NB4 (cell line): ENCODE measurements at regions not wholly inside any gene's neighbourhood (a gene's known extent, or its start where the extent isn't known, plus 50 kb on each side); places are given as distances from the start of the nearest gene placed in this dataset.

Experiments used
- POLR2A ChIP-seq: IDR thresholded peaks from 2 replicates; pipeline ENCODE4 v1.6.1; 2011; ENCODE audit warnings: mild to moderate bottlenecking; ENCODE audit not compliant: insufficient read length; ENCODE audit errors: extremely low read depth
- TF ChIP-seq, protein P1 (sequence below): IDR thresholded peaks from one replicate; pipeline ENCODE4 v1.5.1; 2012; ENCODE audit warnings: low read depth, low read length

DNA sequence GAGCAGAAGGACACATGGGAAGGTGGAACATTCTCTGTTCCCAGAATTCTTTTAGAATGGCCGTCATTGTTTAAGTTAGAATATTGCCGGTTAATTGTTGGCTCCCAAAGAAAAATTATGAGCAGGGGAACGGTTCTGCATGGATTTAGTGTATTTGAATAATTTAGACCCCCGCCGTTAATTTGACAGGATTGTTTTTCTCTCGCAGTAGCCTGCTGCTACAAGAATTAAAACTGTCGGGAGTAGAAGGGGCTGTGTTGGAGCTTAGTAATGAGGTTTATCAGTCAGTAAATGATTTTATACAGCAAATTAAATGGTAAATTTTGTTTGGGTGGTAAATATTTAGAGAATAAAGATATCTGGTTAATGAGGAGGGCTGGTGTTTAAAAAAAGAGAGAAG lies 431.2 kb upstream of the DYNLRB2 start:
- TF ChIP-seq, protein P1, sequence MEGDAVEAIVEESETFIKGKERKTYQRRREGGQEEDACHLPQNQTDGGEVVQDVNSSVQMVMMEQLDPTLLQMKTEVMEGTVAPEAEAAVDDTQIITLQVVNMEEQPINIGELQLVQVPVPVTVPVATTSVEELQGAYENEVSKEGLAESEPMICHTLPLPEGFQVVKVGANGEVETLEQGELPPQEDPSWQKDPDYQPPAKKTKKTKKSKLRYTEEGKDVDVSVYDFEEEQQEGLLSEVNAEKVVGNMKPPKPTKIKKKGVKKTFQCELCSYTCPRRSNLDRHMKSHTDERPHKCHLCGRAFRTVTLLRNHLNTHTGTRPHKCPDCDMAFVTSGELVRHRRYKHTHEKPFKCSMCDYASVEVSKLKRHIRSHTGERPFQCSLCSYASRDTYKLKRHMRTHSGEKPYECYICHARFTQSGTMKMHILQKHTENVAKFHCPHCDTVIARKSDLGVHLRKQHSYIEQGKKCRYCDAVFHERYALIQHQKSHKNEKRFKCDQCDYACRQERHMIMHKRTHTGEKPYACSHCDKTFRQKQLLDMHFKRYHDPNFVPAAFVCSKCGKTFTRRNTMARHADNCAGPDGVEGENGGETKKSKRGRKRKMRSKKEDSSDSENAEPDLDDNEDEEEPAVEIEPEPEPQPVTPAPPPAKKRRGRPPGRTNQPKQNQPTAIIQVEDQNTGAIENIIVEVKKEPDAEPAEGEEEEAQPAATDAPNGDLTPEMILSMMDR, result no peak
- no peak for TF ChIP-seq POLR2A
